Small intestine (tissue), 7 donors: ENCODE measurements at regions not wholly inside any gene's neighbourhood (a gene's known extent, or its start where the extent isn't known, plus 50 kb on each side); places are given as distances from the start of the nearest gene placed in this dataset.

Experiments
- DNase-seq, 2 donors: peaks; one replicate each; pipeline versions ENCODE4 v3.0.0 to v3.0.0-alpha.2; 2013
- FAIRE-seq: peaks from 2 replicates; lab custom pipeline; 2012; peaks lifted over from hg19 to GRCh38; lab: Jason Lieb, UNC
- H3K27ac ChIP-seq, 3 donors: one replicate each; pipeline ENCODE4 v1.5.1; 2013; ENCODE audit warnings: low read length in 2 of 3, mild to moderate bottlenecking in 2 of 3, control low read depth in 1 of 3, inconsistent platforms in 1 of 3, low read depth in 1 of 3, moderate library complexity in 1 of 3
- H3K27me3 ChIP-seq, 3 donors: one replicate each; pipeline ENCODE4 v1.6.1; 2013; ENCODE audit warnings: low read length in 3 of 3, inconsistent platforms in 1 of 3; ENCODE audit not compliant: control insufficient read depth in 3 of 3, insufficient read depth in 3 of 3
- H3K36me3 ChIP-seq, 3 donors: one replicate each; pipeline ENCODE4 v1.6.1; 2013; ENCODE audit warnings: low read length in 3 of 3, inconsistent platforms in 1 of 3, low read depth in 1 of 3, mild to moderate bottlenecking in 1 of 3, moderate library complexity in 1 of 3; ENCODE audit not compliant: control insufficient read depth in 3 of 3, insufficient read depth in 2 of 3
- H3K4me1 ChIP-seq, 3 donors: one replicate each; pipeline ENCODE4 v1.6.1; 2013; ENCODE audit warnings: low read length in 2 of 3, inconsistent platforms in 1 of 3, low read depth in 1 of 3, mild to moderate bottlenecking in 1 of 3, moderate library complexity in 1 of 3; ENCODE audit not compliant: control insufficient read depth in 3 of 3, insufficient read depth in 2 of 3
- H3K4me3 ChIP-seq, 3 donors: one replicate each; pipeline ENCODE4 v1.5.1; 2013; ENCODE audit warnings: low read length in 3 of 3, control low read depth in 1 of 3, inconsistent platforms in 1 of 3, low read depth in 1 of 3, mild to moderate bottlenecking in 1 of 3, moderate library complexity in 1 of 3
- H3K9me3 ChIP-seq, 2 donors: one replicate each; pipeline ENCODE4 v1.6.1; 2013; ENCODE audit warnings: low read depth in 1 of 2, low read length in 1 of 2; ENCODE audit not compliant: control insufficient read depth in 2 of 2, insufficient read depth in 1 of 2
- WGBS, 3 donors: extraction: QIAGEN DNeasy Blood & Tissue Kit; methylation state at CpG; one replicate each; pipeline ENCODE4 v1.1.7; 2013; 5-methylcytosine and 5-hydroxymethylcytosine counted together
- donor health status: healthy with polysubstance abuse.
- donor health status: control.
- donor health status: control.
- donor health status: Bipolar disorder and iron deficiency.
- donor health status: healthy.

- Histone ChIP-seq H3K4me1 (no peaks in the 10 kb centered on the region), H3K4me3 (no peak overlapping the region), H3K27me3 (no peaks in the 10 kb centered on the region), H3K27ac (no peak overlapping the region), H3K36me3 (no peaks in the 10 kb centered on the region), H3K9me3 (peaks cover 0 to 2% of the 10 kb centered on the region in 2 donors)
- 78 to 83% (median 79%) methylated on average over 5 of the region's 5 CpGs for WGBS, 3 donors
- DNase-seq (no peak), FAIRE-seq (no peak)
These were observed 229.1 kb upstream of the ZFHX3 start for GRCh38 chr16:73277071-73277470.

GRCh38 chr16:73275448-73275847 lies 227.5 kb upstream of the ZFHX3 start:
- FAIRE-seq (no peak), DNase-seq (no peak)
- WGBS, 3 donors = 24 to 56% (median 32%) methylated on average over 2 of the region's 2 CpGs
- H3K4me3 ChIP-seq = no peak overlapping the region
- no peaks in the 10 kb centered on the region for H3K4me1 ChIP-seq
- H3K27me3 ChIP-seq = no peaks in the 10 kb centered on the region
- peaks cover 0 to 2% of the 10 kb centered on the region in 2 donors for H3K9me3 ChIP-seq
- no peaks in the 10 kb centered on the region for H3K36me3 ChIP-seq
- no peak overlapping the region for H3K27ac ChIP-seq

- FAIRE-seq (no peak), DNase-seq (no peak)
- no peaks in the 10 kb centered on the region for H3K4me1 ChIP-seq
- H3K27me3 ChIP-seq = no peaks in the 10 kb centered on the region
- H3K36me3 ChIP-seq = no peaks in the 10 kb centered on the region
- H3K4me3 ChIP-seq = no peak overlapping the region
- H3K9me3 ChIP-seq = peaks cover 0 to 2% of the 10 kb centered on the region in 2 donors
- no peak overlapping the region for H3K27ac ChIP-seq
- WGBS, 3 donors = 71 to 76% (median 72%) methylated on average over 5 of the region's 5 CpGs
These were observed 227.1 kb upstream of the ZFHX3 start for GRCh38 chr16:73275024-73275423.

- DNase-seq = no peak
- H3K9me3 ChIP-seq = peaks cover 0 to 2% of the 10 kb centered on the region in 2 donors
- no peak overlapping the region for H3K27ac ChIP-seq
- no peaks in the 10 kb centered on the region for H3K36me3 ChIP-seq
- no peaks in the 10 kb centered on the region for H3K4me1 ChIP-seq
- 79 to 94% (median 89%) methylated on average over 1 of the region's 1 CpG for WGBS, 3 donors
- H3K27me3 ChIP-seq = no peaks in the 10 kb centered on the region
- H3K4me3 ChIP-seq = no peak overlapping the region
- no peak for FAIRE-seq
These were observed 226.2 kb upstream of the ZFHX3 start for GRCh38 chr16:73274140-73274539.

GRCh38 chr16:73268366-73268993 lies 220.6 kb upstream of the ZFHX3 start:
- no peak for FAIRE-seq
- H3K27ac ChIP-seq = no peak overlapping the region
- no peaks in the 10 kb centered on the region for H3K4me1 ChIP-seq

GRCh38 chr16:73265935-73266334 lies 218.0 kb upstream of the ZFHX3 start:
- Histone ChIP-seq H3K27ac (no peak overlapping the region), H3K9me3 (peaks cover 0 to 6% of the 10 kb centered on the region in 2 donors), H3K27me3 (peaks cover 0 to 6% (median 0%) of the 10 kb centered on the region in 3 donors), H3K4me3 (no peak overlapping the region), H3K4me1 (no peaks in the 10 kb centered on the region), H3K36me3 (no peaks in the 10 kb centered on the region)
- WGBS, 3 donors = 72 to 90% (median 83%) methylated on average over 5 of the region's 5 CpGs
- DNase-seq (no peak), FAIRE-seq (no peak)

More at GRCh38 chr16:73268366-73268993, 220.6 kb upstream of the ZFHX3 start:
- H3K9me3 ChIP-seq = no peaks in the 10 kb centered on the region
- DNase-seq = peak; percentile 7 to 31
- no peak overlapping the region for H3K4me3 ChIP-seq
- WGBS, 3 donors = 42 to 80% (median 47%) methylated on average over 14 of the region's 14 CpGs
- peaks cover 0 to 6% (median 0%) of the 10 kb centered on the region in 3 donors for H3K27me3 ChIP-seq
- no peaks in the 10 kb centered on the region for H3K36me3 ChIP-seq

GRCh38 chr16:73265124-73265837 lies 217.4 kb upstream of the ZFHX3 start:
- Histone ChIP-seq H3K4me1 (no peaks in the 10 kb centered on the region), H3K4me3 (no peak overlapping the region), H3K9me3 (peaks cover 0 to 6% of the 10 kb centered on the region in 2 donors), H3K27ac (no peak overlapping the region), H3K27me3 (peaks cover 0 to 6% (median 0%) of the 10 kb centered on the region in 3 donors), H3K36me3 (no peaks in the 10 kb centered on the region)
- DNase-seq (no peak), FAIRE-seq (no peak)
- WGBS, 3 donors = 67 to 78% (median 77%) methylated on average over 10 of the region's 10 CpGs

- FAIRE-seq (no peak), DNase-seq (no peak)
- Histone ChIP-seq H3K4me3 (no peak overlapping the region), H3K9me3 (peaks cover 0 to 6% of the 10 kb centered on the region in 2 donors), H3K4me1 (no peaks in the 10 kb centered on the region), H3K27ac (no peak overlapping the region), H3K27me3 (no peaks in the 10 kb centered on the region), H3K36me3 (no peaks in the 10 kb centered on the region)
- WGBS, 3 donors = 86 to 91% (median 87%) methylated on average over 2 of the region's 2 CpGs
These were observed 215.0 kb upstream of the ZFHX3 start for GRCh38 chr16:73262931-73263330.
